GM18498 (cell line): ENCODE measurements at regions not wholly inside any gene's neighbourhood (a gene's known extent, or its start where the extent isn't known, plus 50 kb on each side); places are given as distances from the start of the nearest gene placed in this dataset.
"Not testable (repeated sequence)": the region's sequence is repeated elsewhere in the genome, so short reads cannot be mapped to it uniquely, and the experiment has no call there.

ENCODE experiments used
- ATAC-seq: cut with Tn5 transposase; IDR thresholded peaks from one replicate; pipeline ENCODE4 v1.9.1; 2021; ENCODE audit warnings: mild to moderate bottlenecking, moderate library complexity; ENCODE audit not compliant: unreplicated experiment

GRCh38 chr6:112920994-112921393 lies 573.9 kb downstream of the RFPL4B start:
- ATAC-seq: no peak

- ATAC-seq: no peak
Observed at GRCh38 chr6:112923940-112924587, 576.9 kb downstream of the RFPL4B start.

- ATAC-seq: no peak
Observed at GRCh38 chr6:112925702-112926101, 578.6 kb downstream of the RFPL4B start.

GRCh38 chr6:112927641-112928320 lies 580.7 kb downstream of the RFPL4B start:
- no peak for ATAC-seq

GRCh38 chr6:112929641-112930040 lies 582.5 kb downstream of the RFPL4B start:
- ATAC-seq: no peak

GRCh38 chr6:112931832-112932231 lies 584.7 kb downstream of the RFPL4B start:
- no peak for ATAC-seq

GRCh38 chr6:112933947-112934346 lies 586.8 kb downstream of the RFPL4B start:
- no peak for ATAC-seq

GRCh38 chr6:112934433-112935327 lies 587.5 kb downstream of the RFPL4B start:
- ATAC-seq: no peak

GRCh38 chr6:112935402-112936078 lies 588.4 kb downstream of the RFPL4B start:
- ATAC-seq: no peak

- no peak for ATAC-seq
Observed at GRCh38 chr6:112936079-112936472, 588.9 kb downstream of the RFPL4B start.

GRCh38 chr6:112936504-112936903 lies 589.4 kb downstream of the RFPL4B start:
- ATAC-seq: no peak

- not testable (repeated sequence) for ATAC-seq
Observed at GRCh38 chr6:112937690-112938089, 590.6 kb downstream of the RFPL4B start.

- no peak for ATAC-seq
Observed at GRCh38 chr6:112938650-112939049, 591.5 kb downstream of the RFPL4B start.

GRCh38 chr6:112939563-112939962 lies 592.4 kb downstream of the RFPL4B start:
- no peak for ATAC-seq

GRCh38 chr6:112941613-112942012 lies 594.5 kb downstream of the RFPL4B start:
- no peak for ATAC-seq

- ATAC-seq: no peak
Observed at GRCh38 chr6:112946051-112946450, 598.9 kb downstream of the RFPL4B start.

GRCh38 chr6:112947507-112947906 lies 600.4 kb downstream of the RFPL4B start:
- ATAC-seq: no peak

- no peak for ATAC-seq
Observed at GRCh38 chr6:112951829-112952228, 604.7 kb downstream of the RFPL4B start.

- not testable (repeated sequence) for ATAC-seq
Observed at GRCh38 chr6:112955743-112956142, 608.6 kb downstream of the RFPL4B start.

GRCh38 chr6:112956696-112957535 lies 609.8 kb downstream of the RFPL4B start:
- ATAC-seq: no peak
